ENCODE measurements at regions not wholly inside any gene's neighbourhood (a gene's known extent, or its start where the extent isn't known, plus 50 kb on each side); places are given as distances from the start of the nearest gene placed in this dataset.
A peak's percentile ranks its signal among the peaks of the same experiment; 100 is the strongest.

- Histone ChIP-seq H3K36me3 (no peaks in the 10 kb centered on the region), H3K9me3 (no peaks in the 10 kb centered on the region), H3K27me3 (no peaks in the 10 kb centered on the region), H3K4me3 (no peak overlapping the region), H3K27ac (no peak overlapping the region), H3K4me1 (no peaks in the 10 kb centered on the region)
- intact Hi-C loops (cut with DNase I), result no loop called here
- no peak for DNase-seq
- ATAC-seq, result peak; percentile 30
- no peak for TF ChIP-seq CTCF (IDR thresholded peaks at IDR 0.05)
These were observed 469.1 kb downstream of the PRKD1 start for GRCh38 chr14:29458547-29458946.

- intact Hi-C loops (cut with DNase I), result no loop called here
- DNase-seq (no peak), ATAC-seq (no peak)
- H3K27ac ChIP-seq, result no peak overlapping the region
- H3K4me3 ChIP-seq, result no peak overlapping the region
- no peak for TF ChIP-seq CTCF (IDR thresholded peaks at IDR 0.05)
- no peaks in the 10 kb centered on the region for H3K36me3 ChIP-seq
- H3K27me3 ChIP-seq, result peaks cover 0 to 4% of the 10 kb centered on the region in 2 donors
- H3K9me3 ChIP-seq, result no peaks in the 10 kb centered on the region
- H3K4me1 ChIP-seq, result no peaks in the 10 kb centered on the region
These were observed 468.1 kb downstream of the PRKD1 start for GRCh38 chr14:29459531-29459930.

GRCh38 chr14:29459969-29460560, 467.6 kb downstream of the PRKD1 start:
- H3K4me1 ChIP-seq, result no peaks in the 10 kb centered on the region
- H3K4me3 ChIP-seq, result no peak overlapping the region
- no peaks in the 10 kb centered on the region for H3K9me3 ChIP-seq
- intact Hi-C loops (cut with DNase I), result no loop called here
- DNase-seq (no peak), ATAC-seq (no peak)
- no peak for TF ChIP-seq CTCF (IDR thresholded peaks at IDR 0.05)
- H3K27me3 ChIP-seq, result peaks cover 0 to 9% of the 10 kb centered on the region in 2 donors
- H3K27ac ChIP-seq, result no peak overlapping the region
- no peaks in the 10 kb centered on the region for H3K36me3 ChIP-seq

GRCh38 chr14:29461101-29461500, 466.5 kb downstream of the PRKD1 start:
- Histone ChIP-seq H3K4me1 (no peaks in the 10 kb centered on the region), H3K27ac (no peak overlapping the region), H3K27me3 (peaks cover 0 to 9% of the 10 kb centered on the region in 2 donors), H3K4me3 (no peak overlapping the region), H3K9me3 (no peaks in the 10 kb centered on the region), H3K36me3 (no peaks in the 10 kb centered on the region)
- ATAC-seq, result no peak
- DNase-seq, result no peak
- intact Hi-C loops (cut with DNase I), result no loop called here
- TF ChIP-seq CTCF (IDR thresholded peaks at IDR 0.05), result no peak

GRCh38 chr14:29461506-29461905, 466.1 kb downstream of the PRKD1 start:
- TF ChIP-seq CTCF (IDR thresholded peaks at IDR 0.05), result no peak
- Histone ChIP-seq H3K4me3 (no peak overlapping the region), H3K27ac (no peak overlapping the region), H3K4me1 (no peaks in the 10 kb centered on the region), H3K36me3 (no peaks in the 10 kb centered on the region), H3K9me3 (no peaks in the 10 kb centered on the region), H3K27me3 (peaks cover 0 to 9% of the 10 kb centered on the region in 2 donors)
- intact Hi-C loops (cut with DNase I), result no loop called here
- no peak for DNase-seq
- no peak for ATAC-seq

All from left lung (tissue), 4 donors.